Gastrocnemius medialis (tissue), 4 donors: ENCODE measurements at regions not wholly inside any gene's neighbourhood (a gene's known extent, or its start where the extent isn't known, plus 50 kb on each side); places are given as distances from the start of the nearest gene placed in this dataset.

Experiments
- POLR2A ChIP-seq, 2 donors: fragments of 450-650 bp; IDR thresholded peaks; one replicate each; pipeline ENCODE4 v1.6.1; 2017; ENCODE audit warnings: antibody characterized with exemption in 2 of 2, mild to moderate bottlenecking in 2 of 2, moderate library complexity in 2 of 2
- TF ChIP-seq, protein P1 (sequence below), 5 experiments: fragments of 450-650 bp in 3 of 5; fragments of 200-600 bp in 2 of 5; sonication (generic) in 2 of 5; IDR thresholded peaks in 4 of 5; conservative IDR thresholded peaks in 1 of 5; 1 replicate in 4 of 5; 2 replicates in 1 of 5; pipeline ENCODE4 v1.5.1; 2016 to 2019; ENCODE audit warnings: antibody characterized with exemption in 5 of 5, mild to moderate bottlenecking in 3 of 5, moderate library complexity in 3 of 5

GRCh38 chrY:15455133-15455937 lies 931.0 kb downstream of the NLGN4Y start:
- no peak for TF ChIP-seq POLR2A (IDR thresholded peaks at IDR 0.05)
- TF ChIP-seq, protein P1, sequence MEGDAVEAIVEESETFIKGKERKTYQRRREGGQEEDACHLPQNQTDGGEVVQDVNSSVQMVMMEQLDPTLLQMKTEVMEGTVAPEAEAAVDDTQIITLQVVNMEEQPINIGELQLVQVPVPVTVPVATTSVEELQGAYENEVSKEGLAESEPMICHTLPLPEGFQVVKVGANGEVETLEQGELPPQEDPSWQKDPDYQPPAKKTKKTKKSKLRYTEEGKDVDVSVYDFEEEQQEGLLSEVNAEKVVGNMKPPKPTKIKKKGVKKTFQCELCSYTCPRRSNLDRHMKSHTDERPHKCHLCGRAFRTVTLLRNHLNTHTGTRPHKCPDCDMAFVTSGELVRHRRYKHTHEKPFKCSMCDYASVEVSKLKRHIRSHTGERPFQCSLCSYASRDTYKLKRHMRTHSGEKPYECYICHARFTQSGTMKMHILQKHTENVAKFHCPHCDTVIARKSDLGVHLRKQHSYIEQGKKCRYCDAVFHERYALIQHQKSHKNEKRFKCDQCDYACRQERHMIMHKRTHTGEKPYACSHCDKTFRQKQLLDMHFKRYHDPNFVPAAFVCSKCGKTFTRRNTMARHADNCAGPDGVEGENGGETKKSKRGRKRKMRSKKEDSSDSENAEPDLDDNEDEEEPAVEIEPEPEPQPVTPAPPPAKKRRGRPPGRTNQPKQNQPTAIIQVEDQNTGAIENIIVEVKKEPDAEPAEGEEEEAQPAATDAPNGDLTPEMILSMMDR (IDR thresholded peaks at IDR 0.05 in 4 of 5, conservative IDR thresholded peaks at IDR 0.05 in 1 of 5), result no peak
